Esophagus squamous epithelium (tissue), 4 donors: ENCODE measurements at regions not wholly inside any gene's neighbourhood (a gene's known extent, or its start where the extent isn't known, plus 50 kb on each side); places are given as distances from the start of the nearest gene placed in this dataset.

ENCODE experiments used
- POLR2A ChIP-seq, 4 donors: fragments of 450-650 bp; IDR thresholded peaks; one replicate each; pipeline ENCODE4 v1.6.1; 2017; ENCODE audit warnings: antibody characterized with exemption in 4 of 4, mild to moderate bottlenecking in 4 of 4, moderate library complexity in 3 of 4
- TF ChIP-seq, protein P1 (sequence below), 6 experiments: fragments of 450-650 bp in 4 of 6; fragments of 200-600 bp in 2 of 6; sonication (generic) in 2 of 6; IDR thresholded peaks; one replicate each; pipeline ENCODE4 v1.5.1; 2016 to 2019; ENCODE audit warnings: antibody characterized with exemption in 6 of 6, mild to moderate bottlenecking in 4 of 6, moderate library complexity in 4 of 6

DNA sequence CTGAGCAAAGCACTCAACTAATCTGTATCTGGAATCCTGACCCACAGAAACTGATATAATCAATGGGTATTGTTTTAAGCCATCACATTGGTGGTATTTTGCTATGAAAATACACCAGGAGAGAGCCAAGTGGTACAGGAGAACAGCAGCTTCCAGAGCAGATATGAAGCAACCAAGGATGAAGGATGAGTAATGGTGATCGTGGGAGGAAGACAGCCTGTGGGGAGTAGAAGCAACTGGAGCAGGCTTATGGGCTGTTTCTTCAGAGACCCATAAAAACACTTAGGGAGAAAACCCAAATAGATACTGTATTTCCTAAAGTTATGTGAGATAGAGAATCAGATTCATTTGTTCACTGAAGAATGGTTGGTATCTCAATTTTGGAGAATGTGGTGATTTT is 330.8 kb downstream of the NUP35 start:
- TF ChIP-seq, protein P1, sequence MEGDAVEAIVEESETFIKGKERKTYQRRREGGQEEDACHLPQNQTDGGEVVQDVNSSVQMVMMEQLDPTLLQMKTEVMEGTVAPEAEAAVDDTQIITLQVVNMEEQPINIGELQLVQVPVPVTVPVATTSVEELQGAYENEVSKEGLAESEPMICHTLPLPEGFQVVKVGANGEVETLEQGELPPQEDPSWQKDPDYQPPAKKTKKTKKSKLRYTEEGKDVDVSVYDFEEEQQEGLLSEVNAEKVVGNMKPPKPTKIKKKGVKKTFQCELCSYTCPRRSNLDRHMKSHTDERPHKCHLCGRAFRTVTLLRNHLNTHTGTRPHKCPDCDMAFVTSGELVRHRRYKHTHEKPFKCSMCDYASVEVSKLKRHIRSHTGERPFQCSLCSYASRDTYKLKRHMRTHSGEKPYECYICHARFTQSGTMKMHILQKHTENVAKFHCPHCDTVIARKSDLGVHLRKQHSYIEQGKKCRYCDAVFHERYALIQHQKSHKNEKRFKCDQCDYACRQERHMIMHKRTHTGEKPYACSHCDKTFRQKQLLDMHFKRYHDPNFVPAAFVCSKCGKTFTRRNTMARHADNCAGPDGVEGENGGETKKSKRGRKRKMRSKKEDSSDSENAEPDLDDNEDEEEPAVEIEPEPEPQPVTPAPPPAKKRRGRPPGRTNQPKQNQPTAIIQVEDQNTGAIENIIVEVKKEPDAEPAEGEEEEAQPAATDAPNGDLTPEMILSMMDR (IDR thresholded peaks at IDR 0.05) = no peak
- no peak for TF ChIP-seq POLR2A (IDR thresholded peaks at IDR 0.05)
